IgD-negative memory B cell (primary cell): ENCODE measurements at regions not wholly inside any gene's neighbourhood (a gene's known extent, or its start where the extent isn't known, plus 50 kb on each side); places are given as distances from the start of the nearest gene placed in this dataset.

Source experiments
- H3K27ac Mint-ChIP-seq, 3 donors: one replicate each; pipeline ENCODE4 v1.8.0; 2020 to 2022; ENCODE audit warnings: mild to moderate bottlenecking in 3 of 3, mixed read lengths in 3 of 3, moderate library complexity in 1 of 3
- H3K27me3 Mint-ChIP-seq: one replicate; pipeline ENCODE4 v1.8.0; 2021; ENCODE audit warnings: mixed read lengths
- H3K36me3 Mint-ChIP-seq: one replicate; pipeline ENCODE4 v1.8.0; 2020; ENCODE audit warnings: mild to moderate bottlenecking, mixed read lengths
- H3K4me1 Mint-ChIP-seq, 3 donors: one replicate each; pipeline ENCODE4 v1.8.0; 2020 to 2022; ENCODE audit warnings: mixed read lengths in 3 of 3, mild to moderate bottlenecking in 1 of 3
- H3K4me3 Mint-ChIP-seq, 4 donors: one replicate each; pipeline ENCODE4 v1.8.0; 2020 to 2022; ENCODE audit warnings: mild to moderate bottlenecking in 4 of 4, mixed read lengths in 4 of 4, moderate library complexity in 3 of 4
- H3K9me3 Mint-ChIP-seq, 3 donors: one replicate each; pipeline ENCODE4 v1.8.0; 2020 to 2021; ENCODE audit warnings: mixed read lengths in 3 of 3, mild to moderate bottlenecking in 1 of 3

DNA sequence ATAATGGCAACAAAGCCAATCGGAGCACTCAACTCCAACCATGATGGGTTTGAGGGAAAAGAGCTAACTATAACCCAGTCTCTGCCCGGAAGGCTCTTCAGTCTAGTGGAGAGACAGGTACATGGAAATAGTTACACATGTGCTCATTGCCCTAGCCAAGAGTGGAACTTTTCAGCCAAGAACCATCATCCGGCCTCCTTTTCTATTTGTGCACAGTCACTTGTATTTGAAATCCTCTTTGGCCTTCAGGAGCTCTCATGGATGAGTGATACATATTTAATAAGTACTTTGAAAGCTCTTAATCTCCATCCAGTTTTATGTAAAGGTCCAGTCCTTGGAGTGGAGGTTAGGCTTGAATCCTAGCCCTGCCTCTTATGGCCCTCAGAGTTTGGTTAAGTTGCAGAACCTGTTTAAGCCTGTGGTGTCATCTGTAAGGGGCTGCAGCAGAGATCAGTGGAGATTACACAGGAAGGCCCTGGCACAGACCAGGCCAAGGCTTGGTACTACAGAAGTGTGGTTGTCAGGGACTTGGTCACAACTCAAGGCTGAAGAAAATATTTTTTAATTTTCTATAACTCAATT is 72.3 kb upstream of the SMLR1 start:
- Mint-ChIP-seq H3K27me3 (no peaks in the 10 kb centered on the region), H3K9me3 (peaks cover 0 to 10% (median 2%) of the 10 kb centered on the region in 3 donors), H3K27ac (no peak overlapping the region), H3K36me3 (no peaks in the 10 kb centered on the region), H3K4me1 (peaks cover 0 to 6% (median 3%) of the 10 kb centered on the region in 3 donors), H3K4me3 (peak overlapping the region in 1 of 4 donors; percentile 56)

DNA sequence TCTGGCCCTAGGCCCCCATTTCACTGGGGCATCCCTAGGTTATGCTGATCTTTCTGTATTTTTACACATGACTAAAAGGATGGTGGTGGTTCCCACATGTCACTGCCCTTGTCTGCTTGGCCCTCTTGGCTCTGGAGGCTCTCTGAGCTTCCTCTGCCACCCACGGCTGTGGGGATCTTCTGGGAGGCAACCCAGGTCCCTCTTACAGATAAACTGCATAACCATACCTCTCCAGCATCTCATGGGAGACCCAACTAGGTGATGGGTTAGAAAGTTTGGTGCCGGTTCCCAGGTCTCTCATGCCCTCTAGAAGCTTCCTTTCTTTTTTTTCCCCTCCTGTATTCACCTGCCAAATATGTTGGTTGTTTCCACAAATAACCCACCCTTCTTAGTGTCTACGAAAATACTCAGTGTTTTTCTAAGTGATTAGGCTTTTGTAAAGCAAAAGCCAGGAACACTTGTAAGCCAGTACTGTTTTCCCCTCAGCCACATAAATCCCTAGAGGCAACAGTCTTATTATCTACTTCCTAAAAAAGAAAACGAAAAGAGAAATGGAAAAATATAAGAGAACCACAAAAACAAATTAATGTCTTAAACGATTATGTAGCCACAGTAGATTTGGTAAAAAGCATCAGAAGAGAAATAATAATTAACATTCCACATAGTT is 71.7 kb upstream of the SMLR1 start:
- Mint-ChIP-seq H3K36me3 (no peaks in the 10 kb centered on the region), H3K4me3 (no peak overlapping the region), H3K27ac (peak overlapping the region in 1 of 3 donors; percentile 40)

DNA sequence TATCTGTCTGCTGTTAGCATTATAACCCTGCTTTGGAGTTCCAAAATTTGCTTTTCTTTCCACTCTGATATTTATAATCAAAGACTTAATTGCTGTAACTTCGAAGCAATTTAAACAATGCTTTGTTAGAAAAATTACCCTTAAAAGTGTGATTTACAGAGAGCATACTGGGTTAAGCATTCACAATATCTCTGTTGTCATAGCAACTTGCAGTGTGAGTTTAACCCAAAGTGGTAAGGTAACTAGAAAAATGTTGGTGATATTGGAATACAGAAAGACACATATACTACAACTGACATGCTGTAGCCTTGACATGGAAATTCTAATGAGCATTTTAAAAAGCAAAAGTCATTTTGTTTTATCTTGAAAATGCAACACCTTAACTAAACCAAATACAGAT is 70.4 kb upstream of the SMLR1 start:
- Mint-ChIP-seq H3K27me3 (peaks cover 3% of the 10 kb centered on the region), H3K9me3 (peaks cover 0 to 3% (median 0%) of the 10 kb centered on the region in 3 donors), H3K27ac (no peak overlapping the region), H3K4me3 (no peak overlapping the region), H3K36me3 (no peaks in the 10 kb centered on the region), H3K4me1 (peaks cover 0 to 6% (median 3%) of the 10 kb centered on the region in 3 donors)

More for the DNA sequence above, 71.7 kb upstream of the SMLR1 start:
- Mint-ChIP-seq H3K27me3 (no peaks in the 10 kb centered on the region), H3K9me3 (peaks cover 0 to 5% (median 3%) of the 10 kb centered on the region in 3 donors), H3K4me1 (peaks cover 0 to 6% (median 3%) of the 10 kb centered on the region in 3 donors)

DNA sequence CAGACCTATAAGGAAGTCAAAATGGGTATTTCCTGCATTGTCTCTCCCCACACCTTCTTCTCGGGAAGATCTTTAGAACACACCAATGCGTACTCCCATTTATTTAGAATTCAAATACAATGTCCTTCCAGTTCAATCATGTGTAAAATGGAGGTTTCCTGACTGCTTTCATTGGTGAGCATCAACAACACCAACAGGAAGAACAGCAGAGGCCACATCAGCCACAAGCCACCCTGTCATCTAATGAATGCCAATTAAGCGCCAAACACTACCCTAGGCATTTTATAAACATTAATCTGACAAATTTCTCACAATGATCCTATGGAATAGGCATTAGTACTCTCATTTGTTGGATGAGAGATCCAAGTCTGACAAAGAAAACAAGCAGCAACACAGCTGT is 68.4 kb upstream of the SMLR1 start:
- H3K27ac Mint-ChIP-seq, result no peak overlapping the region

DNA sequence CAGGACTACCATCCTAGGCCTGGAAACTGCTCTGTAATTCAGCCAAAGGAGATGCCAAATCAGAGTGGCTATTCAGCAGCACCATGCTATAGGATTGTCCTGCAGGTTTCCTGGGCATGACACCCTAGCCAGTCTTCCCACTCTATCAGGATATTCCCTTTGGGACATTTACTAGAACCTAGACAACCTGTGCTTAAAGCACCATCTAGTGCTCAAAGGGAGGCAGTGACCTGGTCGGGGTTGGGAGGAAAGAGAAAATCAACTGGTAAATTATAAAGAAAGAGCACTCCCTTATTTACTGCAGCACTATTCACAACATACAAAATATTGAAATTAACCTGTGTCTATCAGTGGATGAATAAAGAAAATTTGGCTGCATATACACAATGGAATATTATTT is 67.2 kb upstream of the SMLR1 start:
- H3K27ac Mint-ChIP-seq, result no peak overlapping the region
- peaks cover 3% of the 10 kb centered on the region for H3K27me3 Mint-ChIP-seq
- peaks cover 0 to 6% (median 5%) of the 10 kb centered on the region in 3 donors for H3K4me1 Mint-ChIP-seq
- no peaks in the 10 kb centered on the region for H3K36me3 Mint-ChIP-seq
- H3K4me3 Mint-ChIP-seq, result no peak overlapping the region
- peaks cover 0 to 3% (median 0%) of the 10 kb centered on the region in 3 donors for H3K9me3 Mint-ChIP-seq

More for the DNA sequence above, 68.4 kb upstream of the SMLR1 start:
- H3K4me1 Mint-ChIP-seq, result peaks cover 0 to 6% (median 5%) of the 10 kb centered on the region in 3 donors
- no peaks in the 10 kb centered on the region for H3K36me3 Mint-ChIP-seq
- H3K27me3 Mint-ChIP-seq, result peaks cover 3% of the 10 kb centered on the region
- H3K9me3 Mint-ChIP-seq, result peaks cover 0 to 3% (median 0%) of the 10 kb centered on the region in 3 donors
- H3K4me3 Mint-ChIP-seq, result no peak overlapping the region

DNA sequence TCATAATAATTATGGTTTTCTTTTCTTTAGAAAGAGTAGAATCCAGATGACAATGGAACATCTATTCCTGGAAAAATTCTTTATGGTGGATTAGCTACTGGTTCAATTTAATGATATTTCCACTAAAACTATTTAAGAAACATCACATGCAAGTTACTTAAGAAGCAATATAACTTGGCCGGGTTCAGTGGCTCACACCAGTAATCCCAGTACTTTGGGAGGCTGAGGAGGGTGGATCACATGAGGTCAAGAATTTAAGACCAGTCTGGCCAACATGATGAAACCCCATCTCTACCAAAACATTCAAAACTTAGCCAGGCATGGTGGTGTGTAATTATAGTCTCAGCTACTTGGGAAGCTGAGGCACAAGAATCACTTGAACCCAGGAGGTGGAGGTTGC is 65.9 kb upstream of the SMLR1 start:
- Mint-ChIP-seq H3K4me1 (peaks cover 0 to 3% (median 3%) of the 10 kb centered on the region in 3 donors), H3K9me3 (peaks cover 0 to 3% (median 0%) of the 10 kb centered on the region in 3 donors), H3K4me3 (no peak overlapping the region), H3K36me3 (no peaks in the 10 kb centered on the region), H3K27me3 (peaks cover 3% of the 10 kb centered on the region), H3K27ac (no peak overlapping the region)

DNA sequence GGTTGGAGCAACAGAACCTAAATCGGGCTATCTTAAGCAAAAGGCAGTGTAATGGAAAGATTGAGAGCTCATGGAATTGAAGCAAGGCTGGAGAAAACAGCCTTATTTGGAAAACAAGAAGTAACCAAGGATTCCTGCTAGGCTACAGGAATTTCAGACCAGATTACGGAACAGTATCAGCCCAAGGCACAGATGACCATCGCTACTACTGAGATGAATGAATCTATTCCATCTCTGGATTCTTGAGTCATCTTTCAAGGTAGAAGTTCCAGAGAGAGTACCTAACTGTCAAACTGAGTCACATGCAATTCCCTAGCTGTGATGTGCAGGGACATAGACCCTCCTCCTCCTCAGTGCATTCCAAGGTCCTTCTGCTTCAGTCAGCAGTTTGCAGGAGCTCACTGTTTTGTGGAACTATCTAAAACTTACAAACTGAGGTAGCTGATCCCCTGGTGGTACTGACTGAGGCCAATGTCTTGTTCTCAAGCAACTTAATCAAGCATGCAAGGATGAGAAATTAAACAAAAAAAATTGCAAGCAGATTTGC is 62.0 kb upstream of the SMLR1 start:
- peaks cover 0 to 2% (median 0%) of the 10 kb centered on the region in 3 donors for H3K9me3 Mint-ChIP-seq
- no peak overlapping the region for H3K4me3 Mint-ChIP-seq
- peaks cover 4% of the 10 kb centered on the region for H3K27me3 Mint-ChIP-seq
- no peaks in the 10 kb centered on the region for H3K36me3 Mint-ChIP-seq
- H3K27ac Mint-ChIP-seq, result no peak overlapping the region
- peaks cover 0 to 1% (median 0%) of the 10 kb centered on the region in 3 donors for H3K4me1 Mint-ChIP-seq

DNA sequence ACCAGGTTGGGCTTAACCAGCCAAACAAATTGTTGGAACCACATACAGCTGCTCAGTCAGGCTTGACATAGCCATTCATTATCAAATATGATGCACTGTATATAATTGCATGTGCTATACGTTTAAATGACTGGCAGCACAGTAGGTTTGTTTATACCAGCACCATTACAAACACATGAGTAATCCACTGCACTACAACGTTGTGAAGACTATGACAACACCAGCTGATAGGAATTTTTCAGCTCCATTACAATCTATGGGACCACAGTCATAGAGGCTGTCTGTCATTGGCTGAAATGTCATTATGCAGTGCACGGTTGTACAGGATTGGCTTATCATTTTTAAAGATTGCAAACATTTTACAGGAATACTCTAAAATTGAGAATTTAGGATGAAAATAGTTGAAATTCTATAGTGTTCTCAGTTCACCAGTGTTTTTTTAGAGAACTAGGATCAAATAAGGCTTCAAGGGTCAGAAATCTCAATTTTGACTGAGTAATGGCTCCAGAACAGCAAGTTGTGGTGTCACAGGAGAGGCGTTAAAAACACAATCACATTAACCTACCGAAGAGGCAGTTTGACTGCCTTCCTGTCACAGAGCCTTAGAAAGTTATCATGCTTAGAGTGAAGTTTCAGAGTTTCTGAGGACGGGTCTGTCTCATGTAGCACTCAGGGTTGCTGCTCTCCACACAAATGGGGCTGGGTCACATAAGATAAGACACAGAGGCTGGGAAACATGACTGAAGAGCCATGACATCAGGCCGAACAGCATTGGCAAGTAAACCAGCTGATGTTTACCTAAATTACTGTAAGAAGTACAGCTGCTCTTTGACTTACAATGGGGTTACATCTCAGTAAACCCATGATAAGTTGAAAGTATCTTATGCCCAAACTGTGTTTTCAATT is 60.7 kb upstream of the SMLR1 start:
- Mint-ChIP-seq H3K27me3 (peaks cover 1% of the 10 kb centered on the region), H3K4me3 (no peak overlapping the region), H3K4me1 (peaks cover 0 to 1% (median 0%) of the 10 kb centered on the region in 3 donors), H3K9me3 (no peaks in the 10 kb centered on the region), H3K27ac (no peak overlapping the region), H3K36me3 (no peaks in the 10 kb centered on the region)

DNA sequence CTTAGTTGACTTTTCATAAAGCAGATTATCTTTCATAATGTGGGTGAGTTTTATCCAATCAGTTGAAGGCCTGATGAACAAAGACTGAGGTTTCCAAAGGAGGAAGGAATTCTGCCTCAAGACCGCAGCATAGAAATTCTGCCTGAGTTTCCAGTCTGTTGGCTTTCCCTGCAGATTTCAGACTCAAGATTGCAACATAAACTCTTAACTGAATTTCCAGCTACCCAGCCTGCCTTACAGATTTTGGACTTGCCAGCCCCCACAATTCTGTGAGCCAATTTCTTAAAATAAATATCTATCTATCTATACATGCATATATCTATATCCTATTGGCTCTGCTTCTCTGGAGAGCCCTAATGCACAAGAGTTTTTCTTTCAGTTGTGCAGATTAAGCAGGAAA is 57.3 kb upstream of the SMLR1 start:
- peaks cover 1% of the 10 kb centered on the region for H3K27me3 Mint-ChIP-seq
- no peaks in the 10 kb centered on the region for H3K9me3 Mint-ChIP-seq
- no peak overlapping the region for H3K4me3 Mint-ChIP-seq
- no peak overlapping the region for H3K27ac Mint-ChIP-seq
- H3K36me3 Mint-ChIP-seq, result no peaks in the 10 kb centered on the region
- no peaks in the 10 kb centered on the region for H3K4me1 Mint-ChIP-seq

DNA sequence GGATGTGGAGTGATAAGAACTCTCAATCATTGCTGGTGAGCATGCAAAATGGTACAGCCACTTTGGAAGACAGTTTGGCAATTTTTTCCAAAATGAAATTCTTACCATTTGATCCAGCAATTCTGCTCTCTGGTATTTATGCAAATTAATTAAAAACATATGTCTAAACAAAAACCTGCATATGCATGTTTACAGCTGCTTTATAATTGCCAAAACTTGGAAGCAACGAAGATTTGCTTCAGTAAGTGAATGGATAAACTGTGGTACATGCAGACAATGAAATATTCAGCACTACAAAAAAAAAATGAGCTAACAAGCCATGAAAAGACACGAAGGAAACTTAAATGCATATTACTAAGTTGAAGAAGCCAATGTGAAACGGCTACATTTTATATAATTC is 55.5 kb upstream of the SMLR1 start:
- H3K27me3 Mint-ChIP-seq, result peaks cover under 1% of the 10 kb centered on the region
- no peak overlapping the region for H3K4me3 Mint-ChIP-seq
- H3K4me1 Mint-ChIP-seq, result peaks cover 0 to 9% (median 1%) of the 10 kb centered on the region in 3 donors
- no peak overlapping the region for H3K27ac Mint-ChIP-seq
- no peaks in the 10 kb centered on the region for H3K9me3 Mint-ChIP-seq
- no peaks in the 10 kb centered on the region for H3K36me3 Mint-ChIP-seq

DNA sequence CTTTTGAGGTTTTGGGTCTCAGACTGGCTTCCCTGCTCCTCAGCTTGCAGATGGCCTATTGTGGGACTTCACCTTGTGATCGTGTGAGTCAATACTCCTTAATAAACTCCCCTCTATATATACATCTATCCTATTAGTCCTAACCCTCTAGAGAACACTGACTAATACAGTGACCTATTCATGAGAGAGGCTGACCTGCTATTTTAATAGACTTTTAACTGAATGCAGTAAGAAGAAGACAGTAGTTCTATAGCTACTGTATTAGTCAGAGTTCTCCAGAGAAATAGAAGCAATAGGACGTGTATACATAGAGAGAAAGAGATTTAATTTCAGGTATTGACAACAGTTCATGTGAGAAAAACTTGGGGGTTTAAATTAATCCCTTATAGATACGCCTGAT is 53.3 kb upstream of the SMLR1 start:
- H3K9me3 Mint-ChIP-seq, result no peaks in the 10 kb centered on the region
- H3K4me3 Mint-ChIP-seq, result no peak overlapping the region
- peaks cover 0 to 9% (median 3%) of the 10 kb centered on the region in 3 donors for H3K4me1 Mint-ChIP-seq
- no peaks in the 10 kb centered on the region for H3K36me3 Mint-ChIP-seq
- H3K27me3 Mint-ChIP-seq, result no peaks in the 10 kb centered on the region
- no peak overlapping the region for H3K27ac Mint-ChIP-seq

DNA sequence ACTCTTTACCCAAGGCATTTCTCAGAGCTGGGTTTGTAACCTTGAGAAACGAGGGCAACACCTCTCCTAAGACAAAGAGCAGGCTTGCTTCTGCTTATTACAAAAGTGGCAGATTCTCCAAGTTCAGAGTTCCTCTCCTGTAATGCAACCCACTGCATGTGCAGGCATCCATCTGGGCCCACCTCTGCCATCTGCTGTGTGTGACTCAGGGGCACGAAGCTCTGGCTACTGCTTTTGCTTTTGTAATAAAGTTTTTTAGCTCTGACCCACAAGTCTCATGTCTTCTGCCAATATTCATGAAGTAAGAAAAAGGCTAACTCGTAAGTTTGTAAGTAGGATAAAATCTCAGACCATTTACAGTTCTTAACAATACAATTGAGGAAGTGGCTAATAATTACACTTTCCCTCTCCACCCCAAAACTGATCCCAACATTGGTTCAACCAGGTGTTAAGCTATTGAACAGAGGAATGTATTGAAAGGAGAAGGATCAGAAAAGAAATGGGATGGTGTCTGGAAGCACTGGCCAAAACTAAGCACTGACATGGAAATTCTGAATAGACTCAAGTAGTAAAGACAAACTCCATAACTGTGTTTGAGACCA is 51.7 kb upstream of the SMLR1 start:
- no peak overlapping the region for H3K27ac Mint-ChIP-seq
- no peaks in the 10 kb centered on the region for H3K9me3 Mint-ChIP-seq
- no peaks in the 10 kb centered on the region for H3K36me3 Mint-ChIP-seq
- H3K4me3 Mint-ChIP-seq, result no peak overlapping the region
- no peaks in the 10 kb centered on the region for H3K27me3 Mint-ChIP-seq
- peaks cover 0 to 9% (median 3%) of the 10 kb centered on the region in 3 donors for H3K4me1 Mint-ChIP-seq

DNA sequence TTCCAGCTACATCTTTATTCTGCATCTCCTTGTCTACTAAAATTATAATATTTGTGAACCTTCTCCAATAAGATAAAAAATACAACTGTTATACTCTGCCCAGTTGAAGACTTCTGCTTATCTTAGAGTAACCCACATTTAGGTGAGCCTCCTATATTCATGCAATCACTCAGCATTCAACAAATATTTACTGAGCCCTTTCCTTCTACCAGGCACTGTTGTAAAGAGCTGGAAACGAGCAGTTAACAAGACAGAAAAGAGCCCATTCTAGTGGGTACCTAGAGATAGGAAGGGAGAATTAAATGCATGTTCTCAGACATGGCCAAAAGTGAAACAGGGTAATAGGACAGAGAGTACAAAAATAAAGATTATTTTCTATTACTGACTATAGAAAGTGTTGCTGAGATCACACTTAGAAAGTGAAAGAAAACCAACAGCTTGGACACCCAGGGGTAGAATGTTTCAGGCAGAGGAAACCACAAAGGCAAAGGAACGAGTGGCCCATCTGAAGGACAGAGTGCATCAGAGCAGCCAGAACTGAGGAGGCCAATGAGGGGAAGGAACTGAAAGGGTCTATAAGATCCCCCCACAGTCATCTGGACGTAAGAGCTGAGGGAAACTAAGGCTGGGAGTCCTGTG is 50.8 kb upstream of the SMLR1 start:
- H3K9me3 Mint-ChIP-seq, result no peaks in the 10 kb centered on the region
- peaks cover 0 to 9% (median 3%) of the 10 kb centered on the region in 3 donors for H3K4me1 Mint-ChIP-seq
- no peaks in the 10 kb centered on the region for H3K27me3 Mint-ChIP-seq
- H3K27ac Mint-ChIP-seq, result no peak overlapping the region
- H3K36me3 Mint-ChIP-seq, result no peaks in the 10 kb centered on the region
- H3K4me3 Mint-ChIP-seq, result peak overlapping the region in 1 of 4 donors; percentile 20
